GM12878 (cell line): ENCODE measurements at regions not wholly inside any gene's neighbourhood (a gene's known extent, or its start where the extent isn't known, plus 50 kb on each side); places are given as distances from the start of the nearest gene placed in this dataset.

Experiments used
- ATAC-seq: fragments of 200-7000 bp; cut with Tn5 transposase; 3 replicates; pipeline ENCODE4 v1.9.1; 2020; ENCODE audit warnings: mild to moderate bottlenecking, moderate library complexity
- BruUV-seq: library from RNA; stranded (reverse); fragments of 400-500 nt; replicated peaks from 2 replicates; lab custom pipeline; 2021; lab: Mats Ljungman, UMichigan
- CTCF ChIA-PET: fragments of 300-600 bp; sonication (Branson Sonifier 250); formaldehyde crosslinking; extraction: SDS; loops from one replicate; lab custom pipeline; 2021; ENCODE audit warnings: inconsistent platforms; lab: Yijun Ruan, JAX
- POLR2A ChIA-PET: fragments of 350-600 bp; formaldehyde crosslinking; extraction: SDS; loops from one replicate; lab custom pipeline; 2021; ENCODE audit warnings: inconsistent platforms; lab: Charles Lee
- RAD21 ChIA-PET: fragments of 300-600 bp; sonication (Branson Sonifier 250); formaldehyde crosslinking; loops from one replicate; lab custom pipeline; 2023; ENCODE audit warnings: antibody characterized with exemption; ENCODE audit not compliant: unreplicated experiment; lab: Charles Lee
- SMC1A ChIA-PET: fragments of 300-600 bp; sonication (Branson Sonifier 250); formaldehyde crosslinking; loops from one replicate; lab custom pipeline; 2023; ENCODE audit not compliant: unreplicated experiment, uncharacterized antibody; lab: Charles Lee
- DNase-seq: peaks from one replicate; pipeline ENCODE4 v3.0.0-alpha.2; 2011; ENCODE audit warnings: low read depth, low spot score
- FAIRE-seq: peaks from 3 replicates; lab custom pipeline; 2011; peaks lifted over from hg19 to GRCh38; lab: Jason Lieb, UNC
- H2AFZ ChIP-seq: 2 replicates; pipeline ENCODE4 v1.6.0; 2011; ENCODE audit warnings: low read depth, low read length, control low read depth; ENCODE audit not compliant: control insufficient read depth
- H3K27ac ChIP-seq: 2 replicates; pipeline ENCODE4 v1.5.1; 2011; ENCODE audit warnings: control low read depth; ENCODE audit not compliant: control insufficient read depth, insufficient read depth
- H3K27me3 ChIP-seq, 2 experiments: replicated peaks in 1 of 2; 2 replicates each; pipeline versions ENCODE4 v1.6.0 to v1.6.1; 2011; ENCODE audit warnings: low read length in 1 of 2; ENCODE audit not compliant: control insufficient read depth in 2 of 2, insufficient read depth in 2 of 2
- H3K36me3 ChIP-seq, 2 experiments: 2 replicates each; pipeline ENCODE4 v1.5.1; 2011; ENCODE audit warnings: low read length in 1 of 2; ENCODE audit not compliant: control insufficient read depth in 2 of 2, insufficient read depth in 2 of 2
- H3K4me1 ChIP-seq: 2 replicates; pipeline ENCODE4 v1.6.1; 2011; ENCODE audit warnings: mild to moderate bottlenecking, low read length, moderate library complexity, mixed read lengths; ENCODE audit not compliant: control insufficient read depth, insufficient read depth
- H3K4me2 ChIP-seq: 2 replicates; pipeline ENCODE4 v1.6.0; 2011; ENCODE audit warnings: control low read depth; ENCODE audit not compliant: control insufficient read depth, insufficient read depth
- H3K4me3 ChIP-seq: fragments of 200-600 bp; sonication (generic); 2 replicates; pipeline ENCODE4 v1.5.1; 2016
- H3K79me2 ChIP-seq: 2 replicates; pipeline ENCODE4 v1.6.0; 2011; ENCODE audit warnings: low read length; ENCODE audit not compliant: control insufficient read depth, insufficient read depth
- H3K9ac ChIP-seq: 2 replicates; pipeline ENCODE4 v1.8.0; 2011; ENCODE audit warnings: low read length, control low read depth, mixed read lengths; ENCODE audit not compliant: control insufficient read depth, insufficient read depth
- H3K9me3 ChIP-seq: replicated peaks from 3 replicates; pipeline ENCODE4 v1.5.1; 2011; ENCODE audit warnings: mild to moderate bottlenecking, low read length; ENCODE audit not compliant: control insufficient read depth, insufficient read depth
- H4K20me1 ChIP-seq: 2 replicates; pipeline ENCODE4 v1.6.0; 2011; ENCODE audit not compliant: control insufficient read depth, insufficient read depth
- CTCF ChIP-seq, 3 experiments: IDR thresholded peaks in 2 of 3; conservative IDR thresholded peaks in 1 of 3; 2 replicates each; pipeline ENCODE4 v1.5.1; 2011; ENCODE audit warnings: low read depth in 3 of 3, low read length in 3 of 3, mild to moderate bottlenecking in 3 of 3, control low read depth in 2 of 3, moderate library complexity in 2 of 3, inconsistent platforms in 1 of 3, mixed read lengths in 1 of 3; ENCODE audit not compliant: control insufficient read depth in 2 of 3, insufficient read depth in 1 of 3; ENCODE audit errors: extremely low read depth in 1 of 3
- IRF4 ChIP-seq: IDR thresholded peaks from 2 replicates; pipeline ENCODE4 v1.6.1; 2011; ENCODE audit warnings: low read depth, low read length
- MYC ChIP-seq: IDR thresholded peaks from 2 replicates; pipeline ENCODE4 v1.6.1; 2011; ENCODE audit warnings: mild to moderate bottlenecking, low read length, moderate library complexity, inconsistent platforms; ENCODE audit not compliant: insufficient read depth, insufficient replicate concordance, insufficient read length, severe bottlenecking
- RAD21 ChIP-seq: IDR thresholded peaks from 2 replicates; pipeline ENCODE4 v1.6.1; 2011; ENCODE audit warnings: mild to moderate bottlenecking, low read depth, low read length, moderate library complexity; ENCODE audit not compliant: insufficient read depth
- WGBS: methylation state at CpG from one replicate; pipeline ENCODE4 v1.1.6; 2016; ENCODE audit warnings: low lambda C conversion rate; ENCODE audit not compliant: insufficient replicate concordance, insufficient coverage; ENCODE audit errors: missing lambda C conversion rate; 5-methylcytosine and 5-hydroxymethylcytosine counted together
- in situ Hi-C: fragments of 300-500 bp; cut with MboI; formaldehyde crosslinking; loops from 9 replicates; pipeline ENCODE4 v1.14.3; 2018; ENCODE audit warnings: mixed read lengths
- intact Hi-C: fragments of 100-400 bp; cut with micrococcal nuclease; formaldehyde crosslinking; loops from one replicate; pipeline ENCODE4 v1.14.2; 2022; ENCODE audit not compliant: unreplicated experiment

GRCh38 chr2:8107621-8108378 is 574.1 kb upstream of the ID2 start:
- Histone ChIP-seq H3K27ac (no peak overlapping the region), H3K9me3 (no peaks in the 10 kb centered on the region), H3K4me2 (no peak overlapping the region), H3K79me2 (no peaks in the 10 kb centered on the region), H3K4me3 (no peak overlapping the region), H4K20me1 (no peaks in the 10 kb centered on the region), H3K36me3 (no peaks in the 10 kb centered on the region), H3K27me3 (no peaks in the 10 kb centered on the region; a peak in 1 of 4 replicates), H3K4me1 (no peaks in the 10 kb centered on the region), H3K9ac (no peak overlapping the region), H2AFZ (no peak overlapping the region)
- no peak for FAIRE-seq
- DNase-seq: no peak
- in situ Hi-C loops (no loop called here), intact Hi-C loops (no loop called here)
- no TSS peak for BruUV-seq
- ChIA-PET CTCF (interaction anchor here (0.7 to 1.0 kb wide), 2 partner anchors 123 to 381 kb away, joined by 3 read pairs; no protein-coding TSS in a partner anchor), RAD21 (interaction anchor here (0.9 to 1.0 kb wide), 2 partner anchors 204 to 681 kb away, joined by 3 read pairs; no protein-coding TSS in a partner anchor), POLR2A (interaction anchor here (1.1 kb wide), 2 partner anchors 8 to 9 kb away, joined by 3 to 4 read pairs; no protein-coding TSS in a partner anchor), SMC1A (interaction anchor here (0.9 to 2.5 kb wide), 5 partner anchors 11 to 160 kb away, joined by 3 to 8 read pairs (median 6); no protein-coding TSS in a partner anchor)
- no peak for ATAC-seq
- WGBS: 58% methylated on average over 4 of the region's 5 CpGs
- no peak for TF ChIP-seq MYC
- peak; percentile 38 for TF ChIP-seq RAD21
- TF ChIP-seq IRF4: no peak
- TF ChIP-seq CTCF (IDR thresholded peaks at IDR 0.05 in 2 of 3, conservative IDR thresholded peaks at IDR 0.05 in 1 of 3; ENCODE audit: control insufficient read depth in 2 of 3, extremely low read depth in 1 of 3, insufficient read depth in 1 of 3, low read depth in 3 of 3, low read length in 3 of 3): 0 out of 6 replicates have a peak, but pooled peaks of 1 of the 3 experiments have one; percentile 8
